ENCODE measurements at regions not wholly inside any gene's neighbourhood (a gene's known extent, or its start where the extent isn't known, plus 50 kb on each side); places are given as distances from the start of the nearest gene placed in this dataset.
"Not testable (repeated sequence)": the region's sequence is repeated elsewhere in the genome, so short reads cannot be mapped to it uniquely, and the experiment has no call there.

GRCh38 chr17:22161376-22161775, 469.1 kb downstream of the KCNJ18 start:
- Histone ChIP-seq H3K4me3 (ENCODE audit: low read depth in 2 of 2, low read length in 2 of 2) (no peak overlapping the region), H3K36me3 (ENCODE audit: control insufficient read depth, insufficient read depth, low read length) (no peaks in the 10 kb centered on the region), H3K27me3 (ENCODE audit: control insufficient read depth, insufficient read depth, low read length) (no peaks in the 10 kb centered on the region), H3K4me1 (ENCODE audit: control insufficient read depth, insufficient read depth, low read length) (no peaks in the 10 kb centered on the region), H3K27ac (ENCODE audit: low read length) (no peak overlapping the region), H3K9me3 (ENCODE audit: control insufficient read depth, insufficient read depth, low read depth, low read length) (no peaks in the 10 kb centered on the region)
- ATAC-seq (no peak), DNase-seq (ENCODE audit: low read depth, low spot score) (no peak)
- ChIA-PET POLR2A (no interaction called here), CTCF (no interaction called here)
- TF ChIP-seq SIN3A (IDR thresholded peaks at IDR 0.05; ENCODE audit: borderline replicate concordance, insufficient read depth, low read depth, low read length), result no peak
- TF ChIP-seq POLR2AphosphoS5 (IDR thresholded peaks at IDR 0.05; ENCODE audit: low read depth, low read length), result no peak
- no peak for TF ChIP-seq CTCF (IDR thresholded peaks at IDR 0.05)
- no peak for TF ChIP-seq REST (IDR thresholded peaks at IDR 0.05; ENCODE audit: insufficient read depth in 1 of 2, low read depth in 2 of 2, low read length in 1 of 2)
- TF ChIP-seq TCF7L2 (IDR thresholded peaks at IDR 0.05; ENCODE audit: low read depth, low read length), result no peak
- in situ Hi-C loops (cut with HindIII; ENCODE audit: low pct_unique_long_range_greater_than_20kb, low sequenced_read_pairs) (no loop called here), intact Hi-C loops (cut with micrococcal nuclease; ENCODE audit: unreplicated experiment) (no loop called here)
- BruUV-seq (replicated peaks), result no TSS peak

- BruUV-seq (replicated peaks), result no TSS peak
- Histone ChIP-seq H3K27ac (ENCODE audit: low read length) (no peak overlapping the region), H3K36me3 (ENCODE audit: control insufficient read depth, insufficient read depth, low read length) (no peaks in the 10 kb centered on the region), H3K27me3 (ENCODE audit: control insufficient read depth, insufficient read depth, low read length) (no peaks in the 10 kb centered on the region), H3K9me3 (ENCODE audit: control insufficient read depth, insufficient read depth, low read depth, low read length) (no peaks in the 10 kb centered on the region), H3K4me1 (ENCODE audit: control insufficient read depth, insufficient read depth, low read length) (no peaks in the 10 kb centered on the region), H3K4me3 (ENCODE audit: low read depth in 2 of 2, low read length in 2 of 2) (no peak overlapping the region)
- TF ChIP-seq CTCF (IDR thresholded peaks at IDR 0.05), result no peak
- ATAC-seq (no peak), DNase-seq (ENCODE audit: low read depth, low spot score) (no peak)
- ChIA-PET CTCF (no interaction called here), POLR2A (no interaction called here)
- intact Hi-C loops (cut with micrococcal nuclease; ENCODE audit: unreplicated experiment), result no loop called here
- in situ Hi-C loops (cut with HindIII; ENCODE audit: low pct_unique_long_range_greater_than_20kb, low sequenced_read_pairs), result no loop called here
Measured at GRCh38 chr17:22171631-22172030, 479.3 kb downstream of the KCNJ18 start.

GRCh38 chr17:22193113-22193512, 500.8 kb downstream of the KCNJ18 start:
- ChIA-PET CTCF (no interaction called here), POLR2A (interaction anchor here (0.7 kb wide), 1 partner anchor 61 kb away, joined by 5 read pairs; no protein-coding TSS in a partner anchor)
- Histone ChIP-seq H3K27ac (ENCODE audit: low read length) (no peak overlapping the region), H3K9me3 (ENCODE audit: control insufficient read depth, insufficient read depth, low read depth, low read length) (no peaks in the 10 kb centered on the region), H3K4me1 (ENCODE audit: control insufficient read depth, insufficient read depth, low read length) (no peaks in the 10 kb centered on the region), H3K4me3 (ENCODE audit: low read depth in 2 of 2, low read length in 2 of 2) (no peak overlapping the region), H3K27me3 (ENCODE audit: control insufficient read depth, insufficient read depth, low read length) (no peaks in the 10 kb centered on the region), H3K36me3 (ENCODE audit: control insufficient read depth, insufficient read depth, low read length) (no peaks in the 10 kb centered on the region)
- DNase-seq (ENCODE audit: low read depth, low spot score) (no peak), ATAC-seq (no peak)
- no peak for TF ChIP-seq CTCF (IDR thresholded peaks at IDR 0.05)
- in situ Hi-C loops (cut with HindIII; ENCODE audit: low pct_unique_long_range_greater_than_20kb, low sequenced_read_pairs), result no loop called here
- intact Hi-C loops (cut with micrococcal nuclease; ENCODE audit: unreplicated experiment), result no loop called here
- BruUV-seq (replicated peaks), result no TSS peak

- H3K4me1 ChIP-seq (ENCODE audit: control insufficient read depth, insufficient read depth, low read length); CTCF ChIA-PET; H3K36me3 ChIP-seq (ENCODE audit: control insufficient read depth, insufficient read depth, low read length); DNase-seq (ENCODE audit: low read depth, low spot score); H3K27ac ChIP-seq (ENCODE audit: low read length); ATAC-seq; BruUV-seq (replicated peaks); H3K27me3 ChIP-seq (ENCODE audit: control insufficient read depth, insufficient read depth, low read length); POLR2A ChIA-PET; in situ Hi-C loops (cut with HindIII; ENCODE audit: low pct_unique_long_range_greater_than_20kb, low sequenced_read_pairs); H3K9me3 ChIP-seq (ENCODE audit: control insufficient read depth, insufficient read depth, low read depth, low read length); intact Hi-C loops (cut with micrococcal nuclease; ENCODE audit: unreplicated experiment); H3K4me3 ChIP-seq (ENCODE audit: low read depth in 2 of 2, low read length in 2 of 2): not testable (repeated sequence)
Measured at GRCh38 chr17:22200187-22200586, 507.9 kb downstream of the KCNJ18 start.

All from Panc1 (cell line).